ENCODE measurements at regions not wholly inside any gene's neighbourhood (a gene's known extent, or its start where the extent isn't known, plus 50 kb on each side); places are given as distances from the start of the nearest gene placed in this dataset.

GRCh38 chr6:18664401-18664800 lies 277.3 kb downstream of the RNF144B start:
- TF ChIP-seq USF2 (IDR thresholded peaks at IDR 0.05; ENCODE audit: low read depth, low read length) (no peak), POLR2A (IDR thresholded peaks at IDR 0.05; ENCODE audit: low read depth, low read length) (no peak), FOS (IDR thresholded peaks at IDR 0.05; ENCODE audit: low read depth, low read length) (no peak), NFE2L2 (IDR thresholded peaks at IDR 0.05; ENCODE audit: low read depth, low read length) (no peak), RFX5 (IDR thresholded peaks at IDR 0.05; ENCODE audit: low read depth, low read length) (no peak), CEBPB (IDR thresholded peaks at IDR 0.05; ENCODE audit: low read depth, low read length) (no peak), RCOR1 (IDR thresholded peaks at IDR 0.05; ENCODE audit: insufficient replicate concordance, low read length) (no peak)
- TF ChIP-seq, protein P1, sequence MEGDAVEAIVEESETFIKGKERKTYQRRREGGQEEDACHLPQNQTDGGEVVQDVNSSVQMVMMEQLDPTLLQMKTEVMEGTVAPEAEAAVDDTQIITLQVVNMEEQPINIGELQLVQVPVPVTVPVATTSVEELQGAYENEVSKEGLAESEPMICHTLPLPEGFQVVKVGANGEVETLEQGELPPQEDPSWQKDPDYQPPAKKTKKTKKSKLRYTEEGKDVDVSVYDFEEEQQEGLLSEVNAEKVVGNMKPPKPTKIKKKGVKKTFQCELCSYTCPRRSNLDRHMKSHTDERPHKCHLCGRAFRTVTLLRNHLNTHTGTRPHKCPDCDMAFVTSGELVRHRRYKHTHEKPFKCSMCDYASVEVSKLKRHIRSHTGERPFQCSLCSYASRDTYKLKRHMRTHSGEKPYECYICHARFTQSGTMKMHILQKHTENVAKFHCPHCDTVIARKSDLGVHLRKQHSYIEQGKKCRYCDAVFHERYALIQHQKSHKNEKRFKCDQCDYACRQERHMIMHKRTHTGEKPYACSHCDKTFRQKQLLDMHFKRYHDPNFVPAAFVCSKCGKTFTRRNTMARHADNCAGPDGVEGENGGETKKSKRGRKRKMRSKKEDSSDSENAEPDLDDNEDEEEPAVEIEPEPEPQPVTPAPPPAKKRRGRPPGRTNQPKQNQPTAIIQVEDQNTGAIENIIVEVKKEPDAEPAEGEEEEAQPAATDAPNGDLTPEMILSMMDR (conservative IDR thresholded peaks at IDR 0.05; ENCODE audit: low read depth, low read length): no peak

Data from IMR-90 (cell line).